Nucleus accumbens (tissue), 56 donors: ENCODE measurements at regions not wholly inside any gene's neighbourhood (a gene's known extent, or its start where the extent isn't known, plus 50 kb on each side); places are given as distances from the start of the nearest gene placed in this dataset.

Experiments used
- DNase-seq, 56 donors: peaks; one replicate each; lab custom pipeline; 2025; lab: John Stamatoyannopoulos, UW

DNA sequence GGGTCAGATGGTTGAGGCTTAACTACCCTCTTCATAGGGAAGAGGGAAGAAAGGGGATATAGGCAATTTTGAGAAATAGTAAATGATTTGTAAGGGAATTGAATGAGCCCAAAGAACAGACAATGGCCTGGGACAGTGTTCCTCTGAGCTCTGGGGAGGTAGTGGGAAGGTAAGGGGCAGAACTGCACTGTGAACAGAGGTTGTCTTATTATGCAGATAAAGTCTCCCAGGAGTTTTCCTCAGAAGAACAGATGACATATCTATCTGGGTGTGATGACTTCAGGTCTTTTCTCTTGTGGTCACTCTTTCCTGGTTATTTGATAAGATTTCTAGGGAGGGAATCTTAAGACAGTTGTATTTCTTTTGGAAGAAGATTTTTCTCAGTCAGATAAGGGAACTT lies 296.1 kb downstream of the ZEB1 start:
- no peak for DNase-seq

DNA sequence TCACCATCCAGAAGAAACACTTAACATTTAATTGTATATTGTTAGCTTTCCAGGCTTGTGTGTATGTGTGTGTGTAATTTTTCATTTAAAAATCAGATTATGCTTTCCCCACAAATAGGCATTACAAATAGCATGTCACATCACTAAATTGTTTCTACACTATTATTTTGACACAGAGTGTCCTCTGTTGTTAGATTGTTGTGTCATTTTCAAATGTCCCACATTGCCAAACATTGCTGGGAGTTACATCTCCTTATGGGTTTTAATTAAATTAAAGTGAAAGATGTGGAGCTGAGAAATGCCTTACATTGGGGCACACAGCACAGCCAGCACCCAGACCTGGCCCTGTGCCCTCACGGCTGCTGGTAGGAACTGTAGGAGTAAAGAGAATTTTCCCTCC lies 295.6 kb downstream of the ZEB1 start:
- no peak for DNase-seq

DNA sequence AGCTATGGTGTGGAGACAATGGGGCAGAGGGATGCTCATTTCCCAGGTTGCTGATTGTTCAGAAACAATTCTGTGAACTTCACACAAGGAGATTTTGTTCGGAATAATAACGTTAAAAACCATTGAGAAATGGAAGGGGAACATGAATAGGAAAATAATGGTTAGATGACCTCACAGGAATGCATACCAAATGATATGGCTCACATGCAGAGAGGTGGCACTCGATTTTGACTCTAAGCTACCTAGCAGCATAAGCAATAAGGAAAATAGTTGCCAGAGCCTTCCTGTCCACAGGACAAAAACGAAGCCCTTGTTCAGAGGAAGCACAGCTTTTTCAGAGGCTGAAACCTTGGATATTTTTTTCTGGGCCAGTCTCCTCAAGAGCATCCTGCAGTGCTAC lies 293.1 kb downstream of the ZEB1 start:
- DNase-seq = no peak

DNA sequence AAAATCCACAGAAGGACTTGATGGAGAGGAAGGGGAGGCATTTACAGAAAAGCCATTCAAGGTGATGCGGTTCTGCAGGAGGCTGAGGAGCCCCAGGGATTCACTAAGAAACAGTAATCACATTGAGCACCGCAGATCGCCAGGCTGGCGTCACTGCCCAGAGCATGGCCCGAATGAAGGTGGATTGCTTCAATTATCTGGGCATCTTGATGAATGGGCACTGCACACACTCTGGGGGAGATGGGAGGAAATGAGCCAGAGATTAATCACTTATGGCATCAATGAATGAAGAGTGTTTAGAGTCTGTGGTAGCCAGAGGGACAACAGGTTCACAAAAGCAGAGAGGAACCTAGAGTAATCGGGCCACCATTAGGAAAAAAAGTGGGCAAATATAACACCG lies 292.1 kb downstream of the ZEB1 start:
- no peak for DNase-seq

DNA sequence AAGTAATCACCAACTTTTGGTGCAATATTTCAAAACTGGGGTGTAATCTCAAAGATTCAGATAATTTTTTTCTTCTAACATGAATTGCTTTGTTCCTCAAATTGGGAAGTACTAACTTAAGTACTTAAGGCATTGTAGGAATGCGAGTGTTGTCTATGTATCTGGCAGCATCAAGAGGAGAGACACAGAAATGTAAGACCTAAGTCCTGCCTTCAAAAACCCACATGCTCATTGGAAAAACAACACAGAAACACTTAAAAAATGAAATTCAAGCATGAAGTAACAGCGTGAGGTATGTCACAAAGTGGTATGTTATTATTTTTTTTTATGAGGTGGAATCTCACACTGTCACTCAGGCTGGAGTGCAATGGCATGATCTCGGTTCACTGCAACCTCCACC lies 288.5 kb downstream of the ZEB1 start:
- DNase-seq = no peak

DNA sequence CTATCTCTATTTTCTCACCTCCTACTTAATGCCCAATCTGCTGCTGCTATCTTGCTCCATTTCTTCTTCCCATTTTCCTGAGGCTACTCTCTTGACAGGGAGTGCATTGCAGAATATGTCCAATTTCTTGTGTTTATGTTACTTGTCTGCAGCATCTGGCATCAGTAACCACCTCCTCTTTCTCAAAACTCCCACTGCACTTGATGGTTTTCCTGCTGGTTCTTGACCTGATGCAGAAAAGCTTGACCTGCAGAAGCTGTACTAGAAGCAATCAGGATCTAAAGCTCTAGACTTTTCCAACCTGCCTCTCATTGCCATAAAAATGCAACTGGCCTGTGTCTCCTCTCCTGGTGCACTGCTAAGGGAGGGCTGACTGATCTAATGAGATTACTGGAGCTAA lies 287.8 kb downstream of the ZEB1 start:
- DNase-seq = no peak

DNA sequence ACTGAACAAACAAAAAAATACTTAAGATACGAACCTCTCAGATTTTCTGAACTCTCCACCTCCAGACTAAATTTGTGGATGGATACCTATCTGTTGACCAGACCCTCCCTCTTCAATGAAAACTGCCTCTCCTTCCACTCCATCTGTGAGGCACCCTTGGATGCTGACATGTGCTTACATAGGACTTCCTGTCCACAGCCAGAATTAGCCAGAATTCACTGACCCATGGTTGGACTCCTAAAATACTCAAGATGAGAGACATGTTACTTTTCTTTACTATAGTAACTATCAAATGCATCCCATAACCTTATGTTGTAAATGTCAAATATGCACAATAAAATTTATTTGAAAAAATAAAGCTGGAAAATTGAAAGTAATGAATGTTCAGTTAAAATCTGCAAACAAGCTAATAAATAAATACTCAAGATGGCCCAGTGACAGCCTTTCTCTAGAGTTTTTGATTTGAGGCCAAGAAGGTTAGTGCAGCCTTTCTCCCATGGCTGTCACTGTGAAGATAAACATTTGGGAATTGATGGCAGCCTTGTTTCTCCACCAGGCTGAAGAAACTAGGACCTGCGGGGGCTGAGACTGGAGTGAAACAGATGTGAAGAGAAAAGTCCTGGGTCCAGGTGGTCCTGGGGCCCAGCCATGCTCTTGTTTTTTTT lies 287.0 kb downstream of the ZEB1 start:
- no peak for DNase-seq

DNA sequence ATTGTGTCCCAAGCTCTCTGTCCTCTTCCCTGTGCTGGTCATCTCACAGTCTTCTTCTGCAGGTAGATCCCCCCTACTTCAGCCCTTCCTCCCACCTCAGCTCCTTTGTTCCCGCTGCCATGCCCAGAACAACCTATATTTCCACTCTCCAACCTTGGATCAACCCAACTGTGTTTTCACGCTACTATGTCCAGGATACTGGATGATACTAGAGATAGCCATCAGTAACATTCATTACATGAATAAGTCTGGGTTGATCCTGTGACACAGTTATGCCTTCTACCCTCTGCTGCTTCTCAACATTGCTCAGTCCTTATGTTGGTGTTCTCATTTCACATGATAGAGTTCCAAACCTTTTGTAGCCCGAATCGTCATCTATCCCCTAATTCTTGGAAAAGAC lies 286.4 kb downstream of the ZEB1 start:
- DNase-seq = no peak

DNA sequence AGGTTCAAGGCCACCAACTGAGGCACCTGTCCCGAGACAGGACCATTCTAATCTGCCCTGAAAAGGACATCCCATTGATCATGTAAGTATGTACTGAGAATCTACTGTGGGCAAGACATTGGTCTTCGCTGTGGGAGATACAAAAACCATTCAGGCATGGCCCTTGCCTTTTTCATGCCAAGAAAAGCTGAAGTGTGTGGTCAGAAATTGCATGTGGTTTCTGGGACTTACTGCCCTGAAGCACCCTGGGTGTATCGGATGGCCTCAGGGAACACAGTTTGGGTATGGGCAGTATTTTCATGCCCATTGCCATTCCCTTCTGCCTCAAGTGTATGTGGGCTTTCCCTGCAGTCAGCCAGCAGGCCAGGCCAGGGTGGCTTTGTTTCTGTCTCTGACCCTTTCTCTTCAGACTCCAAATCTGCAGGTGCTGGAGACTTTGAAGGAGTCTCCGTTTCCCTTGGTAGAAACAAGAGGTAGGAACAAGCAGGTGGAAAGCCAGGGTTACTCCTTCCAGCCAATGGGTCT lies 285.7 kb downstream of the ZEB1 start:
- no peak for DNase-seq

DNA sequence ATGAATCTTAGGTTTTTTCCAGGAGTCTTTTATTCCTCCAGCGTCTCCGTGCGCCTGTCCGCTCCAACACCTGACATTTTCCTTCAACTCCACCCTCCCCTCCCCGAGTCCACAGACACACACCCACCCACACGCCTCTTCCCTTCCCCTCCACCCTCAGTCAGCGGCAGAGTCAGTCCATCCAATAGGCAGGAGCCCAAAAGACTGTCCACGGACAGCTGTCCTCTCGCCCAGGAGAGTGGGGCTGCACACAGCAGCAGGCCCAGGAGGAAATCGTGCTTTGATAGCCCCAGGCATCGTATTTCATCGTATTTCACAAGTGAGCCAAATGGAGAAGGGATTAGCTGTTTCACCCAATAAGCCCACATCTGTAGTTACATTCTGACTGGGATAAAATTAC lies 285.1 kb downstream of the ZEB1 start:
- DNase-seq = no peak

DNA sequence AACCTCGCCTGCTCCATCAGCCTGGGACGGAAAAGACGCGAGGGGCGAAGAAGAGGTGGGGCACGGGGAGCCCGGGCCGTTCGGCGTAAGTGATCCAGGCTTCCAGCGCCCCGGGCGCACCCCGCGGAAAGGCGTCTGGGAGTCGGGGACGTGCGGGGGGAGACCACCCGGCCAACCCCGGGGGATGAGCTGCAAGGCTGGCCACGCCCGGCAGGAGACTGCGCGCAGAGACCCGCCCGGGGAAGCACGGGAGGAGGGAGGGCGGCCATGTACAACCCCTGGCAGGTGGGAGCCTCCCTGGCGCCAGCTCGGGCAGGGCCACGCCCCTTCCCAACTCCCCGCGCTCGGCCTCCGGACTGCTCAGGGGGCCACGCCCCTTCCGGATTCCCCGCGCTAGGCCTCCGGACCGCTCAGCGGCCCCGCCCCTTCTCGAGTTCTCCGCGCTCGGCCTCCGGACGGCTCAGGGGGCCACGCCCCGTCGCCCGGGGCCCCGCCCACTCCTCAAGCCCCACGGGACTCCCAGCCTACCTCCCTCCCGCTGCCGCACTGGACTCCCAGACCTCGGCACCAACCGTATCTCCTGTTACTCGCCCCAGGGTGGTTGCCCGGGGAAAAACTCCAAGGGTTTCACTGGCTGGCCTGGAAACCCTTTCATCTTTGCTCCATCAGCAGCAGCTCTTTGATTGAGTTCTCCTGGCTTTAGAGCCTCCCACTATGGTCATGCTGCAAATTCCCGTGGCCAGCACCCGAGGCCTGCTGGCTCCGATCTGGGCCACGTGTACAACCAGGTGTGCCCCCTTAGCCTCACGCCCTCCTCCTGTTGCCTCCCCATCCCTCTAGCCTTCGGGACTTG lies 284.4 kb downstream of the ZEB1 start:
- peak in 53 of 56 donors; percentile 14 to 89 (median 60) for DNase-seq

DNA sequence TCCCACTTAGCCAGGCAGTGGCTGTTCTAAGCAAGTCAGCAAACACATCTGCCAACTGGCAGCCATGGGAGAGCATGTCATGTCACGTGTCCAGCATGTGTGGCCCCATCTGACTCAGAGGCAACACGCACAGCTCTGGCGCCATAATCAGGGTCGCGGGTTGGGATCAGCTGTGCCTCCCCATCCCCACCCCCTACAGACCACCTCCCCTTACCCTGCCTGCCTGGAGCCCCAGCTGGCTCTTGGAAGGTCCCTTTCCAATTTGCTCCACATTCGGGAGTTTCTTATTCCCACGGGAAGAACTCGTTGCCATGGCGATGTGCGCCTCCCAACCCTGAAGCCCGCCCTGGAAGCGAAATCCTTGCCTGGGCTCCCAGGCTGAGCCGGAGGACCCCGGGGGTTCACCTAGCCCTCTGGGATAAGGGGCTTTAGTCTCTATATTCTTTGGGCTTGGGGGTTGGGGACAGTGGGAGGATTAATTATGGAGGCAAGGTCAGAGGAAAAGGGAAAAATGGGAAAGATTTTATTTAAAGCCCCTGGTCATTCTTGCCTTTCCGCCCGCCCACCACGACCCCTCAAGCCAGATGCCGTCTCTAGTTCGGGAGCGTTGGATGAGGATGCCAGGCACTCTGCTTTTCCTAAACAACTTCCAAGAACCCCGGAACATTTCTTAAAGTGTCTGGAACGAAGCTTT lies 283.7 kb downstream of the ZEB1 start:
- peak in 48 of 56 donors; percentile 14 to 86 (median 47) for DNase-seq

DNA sequence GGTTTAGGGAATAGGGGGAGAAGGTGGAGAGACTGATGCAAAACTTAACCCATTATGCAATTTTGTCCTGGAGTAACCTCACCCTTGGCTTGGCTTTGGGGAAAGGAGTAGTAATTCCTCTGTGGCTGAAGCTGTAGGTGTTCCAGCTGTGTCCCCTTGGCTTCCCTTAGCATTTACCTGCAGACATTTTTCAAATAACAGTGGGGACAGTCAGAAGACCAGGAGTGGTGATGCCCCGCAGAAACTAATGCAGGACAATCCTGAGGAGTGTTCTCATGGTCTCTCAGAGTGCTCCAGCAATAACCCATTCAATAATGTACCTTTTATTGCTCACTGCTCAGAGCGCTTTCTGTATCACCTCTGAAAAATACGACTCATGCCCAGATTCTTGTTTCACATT lies 282.1 kb downstream of the ZEB1 start:
- DNase-seq = no peak

DNA sequence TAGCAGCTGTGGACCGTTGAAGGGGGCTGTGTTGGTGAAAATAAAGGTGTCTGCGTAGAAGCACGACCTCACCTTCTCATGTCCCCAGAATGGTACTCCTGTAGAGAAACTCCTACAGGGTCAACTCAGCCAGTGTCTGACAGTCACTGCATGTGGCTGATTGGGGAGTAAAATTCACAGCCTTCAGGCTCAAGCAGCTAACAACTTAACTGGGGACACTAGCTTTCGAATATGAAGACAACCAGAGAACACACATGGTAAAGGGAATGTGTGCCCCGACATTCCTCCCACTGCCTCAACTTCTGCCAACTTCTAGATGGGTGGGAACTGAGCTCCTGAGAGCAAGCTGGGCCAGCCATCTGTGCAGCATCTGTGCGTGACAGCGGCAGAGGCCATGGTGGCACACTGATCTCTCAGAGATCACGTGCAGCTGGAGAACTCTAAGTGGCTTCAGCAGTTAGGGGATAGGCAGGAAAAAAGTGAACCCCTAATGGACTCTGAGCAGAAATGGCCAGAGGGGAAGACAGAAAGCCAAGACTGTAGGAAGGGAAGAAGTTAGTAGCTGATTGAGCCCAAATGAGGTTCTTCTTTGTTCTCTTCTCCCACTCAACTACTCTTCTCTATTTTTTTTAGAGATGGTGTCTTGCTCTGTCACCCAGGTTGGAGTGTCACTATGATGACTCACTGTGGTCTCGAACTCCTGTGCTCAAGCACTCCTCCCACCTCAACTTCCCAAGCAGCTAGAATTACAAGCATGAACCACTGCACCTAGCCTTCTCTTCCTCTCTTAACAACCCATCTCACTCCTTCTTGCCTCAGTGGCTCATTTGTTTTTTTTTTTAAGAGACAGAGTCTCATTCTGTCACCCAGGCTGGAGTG lies 280.8 kb downstream of the ZEB1 start:
- peak in 1 of 56 donors; percentile 6 for DNase-seq

DNA sequence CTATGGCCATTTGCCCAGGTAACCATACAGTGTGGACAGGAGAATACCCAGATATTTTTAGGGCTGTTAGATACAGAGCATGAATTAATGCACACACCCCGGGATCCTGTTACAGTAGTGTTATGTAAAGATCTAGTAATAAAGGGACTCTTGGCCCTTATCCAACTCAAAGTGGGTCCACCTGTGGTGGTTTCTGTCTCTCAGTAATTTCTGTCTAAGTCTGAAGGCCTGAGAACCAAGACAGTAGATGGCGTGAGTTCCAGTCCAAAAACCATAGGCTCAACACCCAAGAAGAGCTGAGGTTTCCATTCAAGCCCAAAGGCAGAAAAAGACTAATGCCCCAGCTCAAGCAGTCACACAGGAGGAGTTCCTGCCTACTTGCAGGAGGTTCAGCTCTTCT lies 277.7 kb downstream of the ZEB1 start:
- no peak for DNase-seq

DNA sequence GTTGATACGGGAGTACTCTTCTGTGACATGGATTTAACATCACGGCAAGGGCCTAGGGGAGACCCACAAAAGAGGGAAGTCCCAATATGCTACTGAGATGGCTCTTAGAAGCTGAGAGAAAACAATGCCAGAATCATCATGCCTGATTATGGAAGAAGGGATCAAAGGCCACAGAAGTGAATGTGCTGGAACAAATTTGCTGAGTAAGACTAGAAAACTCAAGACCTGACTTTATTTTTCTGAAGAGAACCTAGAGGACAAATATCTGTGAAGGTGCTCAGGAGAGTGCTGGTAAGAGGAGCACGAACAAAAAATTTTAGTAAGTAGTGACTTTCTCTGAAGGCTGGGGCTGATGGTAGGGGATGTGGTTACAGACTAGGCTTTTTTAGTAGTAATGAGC lies 277.0 kb downstream of the ZEB1 start:
- no peak for DNase-seq

DNA sequence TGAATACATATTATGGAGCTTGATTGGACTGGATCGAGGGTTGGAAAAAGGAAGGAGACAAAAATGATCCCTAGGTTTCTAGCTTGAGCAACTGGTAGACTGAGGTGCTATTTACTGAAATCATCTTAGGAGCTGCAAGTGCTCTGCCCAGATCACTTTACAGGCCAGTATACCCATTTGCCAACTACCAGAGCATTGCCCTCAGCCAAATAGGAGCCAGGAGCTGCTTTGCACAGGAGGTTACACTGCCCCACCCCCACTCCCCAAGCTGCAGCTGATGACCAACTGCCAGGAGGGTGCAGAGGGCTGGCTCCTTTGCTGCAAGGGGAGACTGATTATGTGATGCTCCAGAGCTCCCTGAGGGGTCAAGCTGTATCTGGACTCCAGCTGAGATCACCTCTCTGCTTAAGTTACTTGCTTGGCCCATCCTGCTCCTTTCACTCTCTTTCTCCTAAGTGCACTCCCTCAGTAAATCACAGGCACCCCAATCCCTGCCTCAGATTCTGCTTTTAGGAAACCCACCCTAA lies 275.4 kb downstream of the ZEB1 start:
- no peak for DNase-seq

DNA sequence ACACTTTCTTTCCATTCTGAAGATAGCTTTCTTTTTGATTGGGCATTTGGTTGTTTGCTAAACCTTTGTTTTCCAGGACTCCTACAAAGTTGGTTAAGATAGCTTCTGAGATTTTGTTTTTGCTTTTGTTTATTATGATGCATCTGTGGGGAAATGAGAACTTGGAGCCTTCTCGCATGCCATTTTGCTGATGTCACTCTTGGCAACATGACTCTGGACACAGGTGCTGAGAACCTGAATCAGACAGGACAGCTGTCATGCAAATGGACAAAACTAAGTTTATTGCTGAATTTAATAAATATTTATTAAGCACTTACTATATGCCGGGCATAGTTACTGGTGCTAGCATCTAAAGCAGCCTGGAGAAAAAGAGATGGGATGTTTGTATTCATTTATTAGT lies 274.1 kb downstream of the ZEB1 start:
- no peak for DNase-seq

DNA sequence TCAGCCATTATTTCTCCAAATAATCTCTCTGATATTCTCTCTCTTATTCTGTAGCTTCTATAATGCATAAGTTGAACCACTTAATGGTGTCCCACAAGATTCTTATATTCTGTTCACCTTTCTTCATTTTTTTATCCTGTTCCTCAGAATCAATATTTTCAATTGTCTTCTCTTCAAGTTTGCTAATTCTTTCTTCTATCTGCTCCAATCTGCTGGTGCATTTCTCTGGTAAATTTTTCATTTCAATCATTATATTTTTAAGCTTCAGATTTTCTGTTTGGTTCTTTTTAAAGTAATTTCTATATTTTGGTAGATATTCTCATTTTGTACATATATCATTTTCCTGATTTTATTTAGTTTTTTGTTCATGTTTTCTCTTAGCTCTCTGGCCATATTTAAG lies 272.6 kb downstream of the ZEB1 start:
- no peak for DNase-seq
